ENCODE measurements at regions not wholly inside any gene's neighbourhood (a gene's known extent, or its start where the extent isn't known, plus 50 kb on each side); places are given as distances from the start of the nearest gene placed in this dataset.

DNA sequence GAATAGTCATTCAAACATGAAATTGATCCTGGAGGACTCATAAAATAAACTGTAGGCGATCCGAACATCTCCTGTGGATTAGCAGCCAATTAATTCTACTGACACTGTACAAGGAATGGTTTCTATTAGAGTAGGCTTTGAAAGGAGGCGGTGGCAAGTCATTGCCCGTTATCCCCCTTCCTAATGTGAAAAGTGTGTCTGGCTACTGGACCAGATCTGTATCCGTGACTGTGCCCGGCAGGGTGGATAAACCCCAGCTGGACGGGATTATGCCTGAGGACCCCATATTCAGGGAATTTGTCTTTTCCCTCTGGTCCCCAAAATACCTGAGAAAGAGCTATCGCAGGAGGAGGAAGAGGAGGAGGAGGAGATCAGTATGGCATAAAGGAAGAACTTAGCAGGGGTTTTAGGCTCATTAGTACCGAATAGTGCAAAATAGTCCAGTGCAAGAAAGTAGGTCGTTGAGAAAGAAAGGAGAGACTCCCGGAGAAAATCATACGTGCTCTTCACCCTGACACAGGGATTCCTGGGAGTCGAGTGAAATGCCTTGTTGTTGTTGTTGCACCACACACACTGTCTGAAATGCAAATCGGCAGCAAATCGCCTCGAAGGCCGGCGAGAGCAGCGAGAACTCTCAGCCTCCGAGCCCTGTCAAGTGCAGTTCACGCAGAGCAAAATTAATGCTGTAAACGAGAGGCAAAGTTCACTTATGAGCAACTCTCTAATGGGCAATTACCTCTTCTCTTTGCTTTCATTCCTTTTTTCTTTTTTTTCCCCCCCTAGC, 178.9 kb upstream of the ARID1B start:
- Histone ChIP-seq H3K36me3 (ENCODE audit: control insufficient read depth, insufficient read depth, low read length) (no peaks in the 10 kb centered on the region), H3K4me3 (ENCODE audit: low read depth, low read length) (no peak overlapping the region), H3K27me3 (ENCODE audit: control insufficient read depth, insufficient read depth, low read length) (no peaks in the 10 kb centered on the region)
- DNase-seq (ENCODE audit: low read depth), result no peak
- TF ChIP-seq, protein P1, sequence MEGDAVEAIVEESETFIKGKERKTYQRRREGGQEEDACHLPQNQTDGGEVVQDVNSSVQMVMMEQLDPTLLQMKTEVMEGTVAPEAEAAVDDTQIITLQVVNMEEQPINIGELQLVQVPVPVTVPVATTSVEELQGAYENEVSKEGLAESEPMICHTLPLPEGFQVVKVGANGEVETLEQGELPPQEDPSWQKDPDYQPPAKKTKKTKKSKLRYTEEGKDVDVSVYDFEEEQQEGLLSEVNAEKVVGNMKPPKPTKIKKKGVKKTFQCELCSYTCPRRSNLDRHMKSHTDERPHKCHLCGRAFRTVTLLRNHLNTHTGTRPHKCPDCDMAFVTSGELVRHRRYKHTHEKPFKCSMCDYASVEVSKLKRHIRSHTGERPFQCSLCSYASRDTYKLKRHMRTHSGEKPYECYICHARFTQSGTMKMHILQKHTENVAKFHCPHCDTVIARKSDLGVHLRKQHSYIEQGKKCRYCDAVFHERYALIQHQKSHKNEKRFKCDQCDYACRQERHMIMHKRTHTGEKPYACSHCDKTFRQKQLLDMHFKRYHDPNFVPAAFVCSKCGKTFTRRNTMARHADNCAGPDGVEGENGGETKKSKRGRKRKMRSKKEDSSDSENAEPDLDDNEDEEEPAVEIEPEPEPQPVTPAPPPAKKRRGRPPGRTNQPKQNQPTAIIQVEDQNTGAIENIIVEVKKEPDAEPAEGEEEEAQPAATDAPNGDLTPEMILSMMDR (IDR thresholded peaks at IDR 0.05; ENCODE audit: insufficient read depth, low read length, poor library complexity, severe bottlenecking), result no peak

GRCh38 chr6:156597095-156597494, 180.1 kb upstream of the ARID1B start:
- no peaks in the 10 kb centered on the region for H3K36me3 ChIP-seq (ENCODE audit: control insufficient read depth, insufficient read depth, low read length)
- DNase-seq (ENCODE audit: low read depth), result no peak
- H3K27me3 ChIP-seq (ENCODE audit: control insufficient read depth, insufficient read depth, low read length), result no peaks in the 10 kb centered on the region

GRCh38 chr6:156595476-156595875, 181.7 kb upstream of the ARID1B start:
- no peak for DNase-seq (ENCODE audit: low read depth)
- Histone ChIP-seq H3K4me3 (ENCODE audit: low read depth, low read length) (no peak overlapping the region), H3K27me3 (ENCODE audit: control insufficient read depth, insufficient read depth, low read length) (no peaks in the 10 kb centered on the region), H3K36me3 (ENCODE audit: control insufficient read depth, insufficient read depth, low read length) (no peaks in the 10 kb centered on the region)
- TF ChIP-seq, protein P1 (IDR thresholded peaks at IDR 0.05; ENCODE audit: insufficient read depth, low read length, poor library complexity, severe bottlenecking), result no peak

More at GRCh38 chr6:156597095-156597494, 180.1 kb upstream of the ARID1B start:
- no peak overlapping the region for H3K4me3 ChIP-seq (ENCODE audit: low read depth, low read length)
- TF ChIP-seq, protein P1 (IDR thresholded peaks at IDR 0.05; ENCODE audit: insufficient read depth, low read length, poor library complexity, severe bottlenecking), result no peak

DNA sequence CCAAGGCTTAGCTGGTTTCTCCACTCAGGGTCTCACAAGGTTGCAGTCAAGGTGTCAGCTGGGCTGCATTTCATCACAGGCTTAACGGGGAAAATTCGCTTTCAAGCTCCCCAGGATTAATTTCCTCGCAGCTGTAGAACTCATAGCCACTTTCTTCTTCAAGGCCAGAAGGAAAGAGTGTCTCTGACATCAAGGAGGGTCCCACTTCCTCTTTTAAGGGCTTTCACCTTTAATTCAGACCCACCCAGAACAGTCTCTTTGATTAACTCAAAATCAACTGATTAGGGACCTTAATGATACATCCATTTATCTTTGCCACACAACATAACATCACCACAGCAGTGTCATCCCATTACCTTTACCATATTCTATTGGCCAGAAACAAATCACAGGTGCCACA, 183.3 kb upstream of the ARID1B start:
- TF ChIP-seq, protein P1 (IDR thresholded peaks at IDR 0.05; ENCODE audit: insufficient read depth, low read length, poor library complexity, severe bottlenecking), result no peak
- no peak for DNase-seq (ENCODE audit: low read depth)
- H3K4me3 ChIP-seq (ENCODE audit: low read depth, low read length), result no peak overlapping the region
- no peaks in the 10 kb centered on the region for H3K36me3 ChIP-seq (ENCODE audit: control insufficient read depth, insufficient read depth, low read length)
- no peaks in the 10 kb centered on the region for H3K27me3 ChIP-seq (ENCODE audit: control insufficient read depth, insufficient read depth, low read length)

DNA sequence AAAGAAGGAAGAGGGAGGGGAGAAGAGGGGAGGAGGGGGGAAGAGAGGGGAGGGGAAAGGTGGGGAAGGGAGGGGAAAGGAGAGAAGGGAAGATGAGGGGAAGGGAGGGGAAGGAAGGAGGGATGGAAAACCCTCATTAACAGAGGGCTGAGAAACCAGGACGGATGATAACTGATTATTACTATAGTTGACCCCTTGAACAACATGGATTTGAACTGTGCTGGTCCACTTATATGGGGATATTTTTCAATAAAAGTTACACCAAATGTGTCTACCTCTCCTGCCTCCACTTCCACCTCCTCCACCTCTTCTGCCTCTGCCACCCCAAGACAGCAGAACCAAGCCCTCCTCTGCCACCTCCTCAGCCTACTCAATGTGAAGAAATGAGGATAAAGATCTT, 184.1 kb upstream of the ARID1B start:
- H3K36me3 ChIP-seq (ENCODE audit: control insufficient read depth, insufficient read depth, low read length), result no peaks in the 10 kb centered on the region
- no peak for DNase-seq (ENCODE audit: low read depth)
- no peak overlapping the region for H3K4me3 ChIP-seq (ENCODE audit: low read depth, low read length)
- H3K27me3 ChIP-seq (ENCODE audit: control insufficient read depth, insufficient read depth, low read length), result no peaks in the 10 kb centered on the region
- TF ChIP-seq, protein P1 (IDR thresholded peaks at IDR 0.05; ENCODE audit: insufficient read depth, low read length, poor library complexity, severe bottlenecking), result no peak

DNA sequence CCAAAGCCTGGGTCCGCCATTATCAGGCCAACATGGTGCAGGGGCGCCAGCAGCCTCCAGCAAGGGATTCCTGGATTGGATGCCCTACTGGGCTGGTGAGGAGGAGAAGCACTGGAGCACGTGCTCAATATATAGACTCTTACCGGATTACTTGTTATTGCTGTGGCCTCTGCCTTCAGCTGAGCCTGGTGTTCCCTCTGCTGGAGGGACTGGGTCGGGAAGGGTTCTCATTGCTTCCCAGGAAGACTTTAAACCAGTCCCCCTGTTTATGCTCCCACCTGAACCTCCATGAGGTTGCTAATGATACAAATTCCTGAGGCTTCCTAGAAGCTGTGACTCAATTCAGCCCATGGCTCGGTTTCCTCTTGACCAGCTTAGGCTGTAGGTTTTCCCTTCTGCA, 186.7 kb upstream of the ARID1B start:
- TF ChIP-seq, protein P1 (IDR thresholded peaks at IDR 0.05; ENCODE audit: insufficient read depth, low read length, poor library complexity, severe bottlenecking), result no peak
- Histone ChIP-seq H3K27me3 (ENCODE audit: control insufficient read depth, insufficient read depth, low read length) (no peaks in the 10 kb centered on the region), H3K4me3 (ENCODE audit: low read depth, low read length) (no peak overlapping the region), H3K36me3 (ENCODE audit: control insufficient read depth, insufficient read depth, low read length) (no peaks in the 10 kb centered on the region)
- no peak for DNase-seq (ENCODE audit: low read depth)
